ENCODE measurements at regions not wholly inside any gene's neighbourhood (a gene's known extent, or its start where the extent isn't known, plus 50 kb on each side); places are given as distances from the start of the nearest gene placed in this dataset.
"Not testable (repeated sequence)": the region's sequence is repeated elsewhere in the genome, so short reads cannot be mapped to it uniquely, and the experiment has no call there.

GRCh38 chrX:36684053-36684452, 324.1 kb upstream of the FAM47C start:
- DNase-seq: no peak

GRCh38 chrX:36721990-36722389, 286.2 kb upstream of the FAM47C start:
- DNase-seq: no peak

GRCh38 chrX:36753602-36754001, 254.6 kb upstream of the FAM47C start:
- DNase-seq: no peak

- no peak for DNase-seq
Measured at GRCh38 chrX:36787752-36788151, 220.4 kb upstream of the FAM47C start.

- DNase-seq: no peak
Measured at GRCh38 chrX:36803151-36803550, 205.0 kb upstream of the FAM47C start.

- no peak for DNase-seq
Measured at GRCh38 chrX:36804066-36804465, 204.1 kb upstream of the FAM47C start.

GRCh38 chrX:36844857-36845256, 163.3 kb upstream of the FAM47C start:
- no peak for DNase-seq

- no peak for DNase-seq
Measured at GRCh38 chrX:36847496-36847895, 160.7 kb upstream of the FAM47C start.

- DNase-seq: no peak
Measured at GRCh38 chrX:36849407-36849806, 158.8 kb upstream of the FAM47C start.

- DNase-seq: no peak
Measured at GRCh38 chrX:36856849-36857248, 151.3 kb upstream of the FAM47C start.

GRCh38 chrX:36859231-36859630, 148.9 kb upstream of the FAM47C start:
- no peak for DNase-seq

GRCh38 chrX:36861601-36862000, 146.6 kb upstream of the FAM47C start:
- no peak for DNase-seq

- peak; percentile 12 for DNase-seq
Measured at GRCh38 chrX:36867143-36867542, 141.0 kb upstream of the FAM47C start.

GRCh38 chrX:36868592-36868991, 139.6 kb upstream of the FAM47C start:
- no peak for DNase-seq

GRCh38 chrX:36869457-36869856, 138.7 kb upstream of the FAM47C start:
- DNase-seq: no peak

GRCh38 chrX:36897690-36898089, 110.5 kb upstream of the FAM47C start:
- no peak for DNase-seq

GRCh38 chrX:36898301-36898700, 109.9 kb upstream of the FAM47C start:
- DNase-seq: no peak

- not testable (repeated sequence) for DNase-seq
Measured at GRCh38 chrX:36904561-36904960, 103.6 kb upstream of the FAM47C start.

- DNase-seq: no peak
Measured at GRCh38 chrX:36908801-36909675, 99.1 kb upstream of the FAM47C start.

GRCh38 chrX:36909676-36910030, 98.5 kb upstream of the FAM47C start:
- no peak for DNase-seq

GRCh38 chrX:36913551-36913950, 94.6 kb upstream of the FAM47C start:
- no peak for DNase-seq

GRCh38 chrX:36916941-36917340, 91.2 kb upstream of the FAM47C start:
- DNase-seq: no peak

GRCh38 chrX:36927712-36928111, 80.5 kb upstream of the FAM47C start:
- no peak for DNase-seq

- DNase-seq: no peak
Measured at GRCh38 chrX:36930491-36930890, 77.7 kb upstream of the FAM47C start.

GRCh38 chrX:36947214-36947613, 61.0 kb upstream of the FAM47C start:
- no peak for DNase-seq

Data from NCI-H1048 (cell line).